Bronchial epithelial cell (primary cell): ENCODE measurements at regions not wholly inside any gene's neighbourhood (a gene's known extent, or its start where the extent isn't known, plus 50 kb on each side); places are given as distances from the start of the nearest gene placed in this dataset.

Source experiments
- DNase-seq: peaks from one replicate; pipeline ENCODE4 v3.0.0-alpha.2; 2010; ENCODE audit warnings: low read depth
- FAIRE-seq: peaks from 2 replicates; lab custom pipeline; 2011; peaks lifted over from hg19 to GRCh38; lab: Jason Lieb, UNC
- H3K27me3 ChIP-seq: 2 replicates; pipeline ENCODE4 v1.5.1; 2011; ENCODE audit warnings: low read length; ENCODE audit not compliant: control insufficient read depth, insufficient read depth
- H3K36me3 ChIP-seq: 2 replicates; pipeline ENCODE4 v1.5.1; 2011; ENCODE audit warnings: low read length; ENCODE audit not compliant: control insufficient read depth, insufficient read depth
- H3K4me3 ChIP-seq: 2 replicates; pipeline ENCODE4 v1.5.1; 2011; ENCODE audit warnings: mild to moderate bottlenecking, low read depth, low read length, control low read depth
- TF ChIP-seq, protein P1 (sequence below): IDR thresholded peaks from 2 replicates; pipeline ENCODE4 v1.5.1; 2011; ENCODE audit warnings: mild to moderate bottlenecking, moderate library complexity, low read length, control low read depth, inconsistent platforms; ENCODE audit not compliant: insufficient read depth, severe bottlenecking

DNA sequence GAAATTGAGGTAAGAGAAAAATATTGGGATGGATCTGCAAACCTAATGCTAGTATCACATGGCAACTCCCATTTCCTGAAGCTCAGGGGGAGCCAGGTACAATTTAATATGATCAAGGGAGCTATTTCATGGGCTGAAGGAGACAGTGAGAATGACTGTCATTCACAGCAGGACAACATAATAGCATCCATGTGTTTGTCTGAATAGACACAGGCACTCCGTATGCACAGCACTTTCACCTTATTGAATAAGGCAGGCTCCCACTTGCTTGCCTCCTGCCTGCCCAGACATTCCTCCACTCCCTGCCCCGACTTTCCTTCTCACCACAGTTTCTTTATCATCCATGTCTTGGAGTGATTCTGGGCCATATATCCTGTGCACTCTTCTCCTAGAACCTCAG is 156.6 kb upstream of the SLC24A5 start:
- peak; percentile 20 for DNase-seq
- FAIRE-seq = no peak
- TF ChIP-seq, protein P1, sequence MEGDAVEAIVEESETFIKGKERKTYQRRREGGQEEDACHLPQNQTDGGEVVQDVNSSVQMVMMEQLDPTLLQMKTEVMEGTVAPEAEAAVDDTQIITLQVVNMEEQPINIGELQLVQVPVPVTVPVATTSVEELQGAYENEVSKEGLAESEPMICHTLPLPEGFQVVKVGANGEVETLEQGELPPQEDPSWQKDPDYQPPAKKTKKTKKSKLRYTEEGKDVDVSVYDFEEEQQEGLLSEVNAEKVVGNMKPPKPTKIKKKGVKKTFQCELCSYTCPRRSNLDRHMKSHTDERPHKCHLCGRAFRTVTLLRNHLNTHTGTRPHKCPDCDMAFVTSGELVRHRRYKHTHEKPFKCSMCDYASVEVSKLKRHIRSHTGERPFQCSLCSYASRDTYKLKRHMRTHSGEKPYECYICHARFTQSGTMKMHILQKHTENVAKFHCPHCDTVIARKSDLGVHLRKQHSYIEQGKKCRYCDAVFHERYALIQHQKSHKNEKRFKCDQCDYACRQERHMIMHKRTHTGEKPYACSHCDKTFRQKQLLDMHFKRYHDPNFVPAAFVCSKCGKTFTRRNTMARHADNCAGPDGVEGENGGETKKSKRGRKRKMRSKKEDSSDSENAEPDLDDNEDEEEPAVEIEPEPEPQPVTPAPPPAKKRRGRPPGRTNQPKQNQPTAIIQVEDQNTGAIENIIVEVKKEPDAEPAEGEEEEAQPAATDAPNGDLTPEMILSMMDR = no peak
- Histone ChIP-seq H3K27me3 (no peaks in the 10 kb centered on the region), H3K4me3 (no peak overlapping the region), H3K36me3 (no peaks in the 10 kb centered on the region)

DNA sequence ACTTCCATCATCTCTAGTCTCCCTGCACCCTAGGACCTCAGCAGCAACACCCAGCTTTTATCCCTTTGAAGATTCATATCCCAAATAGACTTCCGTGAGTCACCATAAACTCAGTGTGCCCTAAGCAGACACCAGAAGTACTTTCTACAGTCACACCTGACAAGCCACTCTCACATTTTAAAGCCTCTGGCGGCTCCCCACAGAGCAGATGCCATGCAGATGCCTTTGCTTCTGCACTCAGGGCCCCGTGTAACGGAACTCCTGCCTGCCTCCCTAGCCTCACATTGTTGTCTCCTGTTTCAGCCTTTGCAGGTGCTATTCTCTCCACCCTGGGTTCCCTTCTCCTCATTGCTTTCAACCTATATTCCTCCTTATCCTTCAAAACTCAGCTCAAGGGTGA is 155.5 kb upstream of the SLC24A5 start:
- DNase-seq (no peak), FAIRE-seq (no peak)
- TF ChIP-seq, protein P1 = no peak
- Histone ChIP-seq H3K4me3 (no peak overlapping the region), H3K36me3 (no peaks in the 10 kb centered on the region), H3K27me3 (no peaks in the 10 kb centered on the region)

DNA sequence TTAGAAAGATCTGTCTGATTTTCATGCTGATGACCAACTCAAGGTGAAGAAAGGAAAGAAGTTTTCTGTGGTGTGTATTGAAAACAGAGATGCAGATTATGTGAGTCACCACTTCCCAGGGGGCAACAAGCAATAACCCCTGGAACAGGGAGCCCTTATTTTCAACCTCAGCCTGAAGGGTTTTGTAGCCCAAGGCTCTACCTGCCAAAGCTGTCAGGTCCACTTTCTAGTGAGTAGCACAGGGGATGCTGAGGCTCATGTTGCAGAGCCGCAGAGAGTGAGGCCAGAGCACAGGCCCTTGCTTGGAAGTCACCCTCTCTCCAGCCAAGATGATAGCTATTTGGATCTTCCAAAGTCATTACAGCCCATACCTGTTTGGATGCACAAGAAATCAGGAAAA is 152.2 kb upstream of the SLC24A5 start:
- no peak overlapping the region for H3K4me3 ChIP-seq
- FAIRE-seq (no peak), DNase-seq (no peak)
- H3K27me3 ChIP-seq = peaks cover 1% of the 10 kb centered on the region
- TF ChIP-seq, protein P1 = no peak
- H3K36me3 ChIP-seq = no peaks in the 10 kb centered on the region

DNA sequence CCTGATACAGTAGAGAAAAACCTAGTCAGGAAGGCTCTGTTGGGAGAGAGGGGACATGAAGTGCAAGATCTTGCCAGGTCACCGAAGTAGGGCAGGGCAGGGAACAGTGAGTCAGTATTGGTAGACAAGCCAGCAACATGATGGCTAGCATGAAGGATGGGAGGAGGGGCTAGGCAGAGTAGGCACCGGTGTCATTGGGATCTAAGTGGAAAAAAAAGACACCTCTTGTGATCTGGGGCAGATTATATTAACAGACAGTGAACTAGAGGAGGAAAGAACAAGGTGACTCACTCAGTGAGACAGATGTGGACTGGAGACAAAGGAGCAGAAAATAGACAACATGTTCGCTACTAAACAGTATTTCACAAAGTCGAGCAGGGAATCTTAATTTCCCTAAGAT is 149.2 kb upstream of the SLC24A5 start:
- Histone ChIP-seq H3K27me3 (peaks cover 1% of the 10 kb centered on the region), H3K36me3 (no peaks in the 10 kb centered on the region), H3K4me3 (no peak overlapping the region)
- no peak for DNase-seq
- TF ChIP-seq, protein P1 = no peak
- peak; percentile 50 for FAIRE-seq

DNA sequence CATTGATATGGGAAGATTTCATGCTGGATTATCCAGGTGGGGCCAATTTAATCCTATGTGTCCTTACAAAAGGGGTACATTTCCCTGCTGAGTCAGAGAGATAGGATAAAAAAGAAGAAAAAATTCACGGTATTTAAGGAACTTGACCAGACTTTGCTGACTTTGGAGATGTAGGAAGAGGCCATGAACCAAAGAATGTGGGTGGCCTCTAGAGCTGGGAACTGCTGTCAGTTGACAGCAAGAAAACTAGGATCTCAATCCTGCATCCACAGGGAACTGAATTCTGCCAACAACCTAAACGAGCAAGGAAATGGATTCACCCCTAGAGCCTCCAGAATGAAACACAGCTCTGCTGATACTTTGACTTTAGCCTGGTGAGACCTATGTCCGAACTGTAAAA is 148.1 kb upstream of the SLC24A5 start:
- FAIRE-seq (no peak), DNase-seq (no peak)
- H3K27me3 ChIP-seq = peaks cover 1% of the 10 kb centered on the region
- no peak overlapping the region for H3K4me3 ChIP-seq
- TF ChIP-seq, protein P1 = no peak
- H3K36me3 ChIP-seq = no peaks in the 10 kb centered on the region

DNA sequence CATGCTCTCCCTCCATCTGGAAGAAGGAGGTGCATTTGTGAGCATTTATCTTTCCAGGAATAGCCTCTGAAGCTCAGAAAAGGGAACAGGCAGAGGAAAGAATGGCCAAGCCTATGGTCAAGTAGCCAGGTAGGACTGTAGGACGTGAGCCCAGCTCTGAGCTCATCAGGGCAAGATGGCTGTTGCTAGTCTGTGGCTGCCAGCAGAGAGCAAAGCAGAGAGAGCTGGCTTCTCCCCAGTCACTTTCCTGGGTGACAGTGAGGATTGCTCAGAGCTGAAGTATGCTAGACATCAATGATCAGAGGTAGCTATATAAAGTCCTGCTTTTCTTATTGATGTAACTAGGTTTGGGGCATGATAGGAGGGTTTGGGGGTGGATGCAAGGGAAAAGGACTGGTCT is 146.1 kb upstream of the SLC24A5 start:
- Histone ChIP-seq H3K27me3 (peaks cover 1% of the 10 kb centered on the region), H3K36me3 (no peaks in the 10 kb centered on the region), H3K4me3 (no peak overlapping the region)
- FAIRE-seq = no peak
- TF ChIP-seq, protein P1 = no peak
- DNase-seq = peak; percentile 5
